Mucosa of gallbladder (tissue), 1 donor: ENCODE measurements at regions not wholly inside any gene's neighbourhood (a gene's known extent, or its start where the extent isn't known, plus 50 kb on each side); places are given as distances from the start of the nearest gene placed in this dataset.
"Not testable (repeated sequence)": the region's sequence is repeated elsewhere in the genome, so short reads cannot be mapped to it uniquely, and the experiment has no call there.

Experiments used
- DNase-seq: peaks from one replicate; pipeline ENCODE4 v3.0.0-alpha.2; 2020; ENCODE audit warnings: low spot score
- donor health status: DM: no; HTN: no; CAD: no.

GRCh38 chrX:102784550-102784949, 64.0 kb downstream of the GPRASP3 start:
- DNase-seq = no peak

DNA sequence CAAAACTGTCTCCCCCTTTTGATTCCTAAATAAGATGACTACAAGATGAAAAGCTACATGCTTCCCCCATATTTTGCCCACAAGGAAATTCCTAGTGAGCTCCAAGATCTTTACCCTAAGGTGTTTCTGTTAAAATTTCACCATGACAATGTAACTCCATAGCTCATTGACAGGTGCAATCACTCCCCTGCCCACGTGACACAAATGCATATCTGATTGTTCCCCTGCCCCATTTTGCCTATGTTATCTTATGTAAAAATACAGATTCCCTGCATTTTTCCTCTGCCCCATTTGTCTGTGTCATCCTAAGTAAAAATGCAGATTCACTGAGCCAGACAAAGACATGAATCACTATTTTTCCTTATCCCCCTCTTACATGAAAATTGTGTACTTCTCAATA, 66.7 kb downstream of the GPRASP3 start:
- no peak for DNase-seq

- DNase-seq = no peak
These were observed 87.8 kb downstream of the GPRASP3 start for GRCh38 chrX:102808336-102808735.

GRCh38 chrX:102818269-102818668, 97.7 kb downstream of the GPRASP3 start:
- DNase-seq = not testable (repeated sequence)

- DNase-seq = no peak
These were observed 104.4 kb upstream of the RAB40AL start for GRCh38 chrX:102832661-102833060.

DNA sequence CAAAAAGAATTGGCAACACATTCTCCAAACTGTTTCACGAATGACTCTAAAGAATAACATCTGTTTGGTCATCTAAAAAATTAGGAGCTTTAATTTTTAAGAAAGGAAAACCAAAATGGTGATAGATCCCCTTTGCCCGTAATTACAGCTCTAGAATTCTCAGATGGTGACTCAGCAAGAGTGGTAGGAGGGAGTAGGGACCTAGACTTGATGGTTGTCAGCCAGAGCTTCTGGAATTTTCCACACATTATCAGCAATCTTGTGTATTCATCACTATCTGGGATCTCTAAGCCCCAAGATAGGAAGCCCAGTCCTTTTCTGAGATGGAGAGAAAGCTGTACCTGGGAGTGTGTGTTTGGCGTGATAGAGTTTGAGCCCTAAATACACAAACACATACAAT, 103.9 kb upstream of the RAB40AL start:
- DNase-seq = no peak

GRCh38 chrX:102835504-102836146, 101.4 kb upstream of the RAB40AL start:
- no peak for DNase-seq

DNA sequence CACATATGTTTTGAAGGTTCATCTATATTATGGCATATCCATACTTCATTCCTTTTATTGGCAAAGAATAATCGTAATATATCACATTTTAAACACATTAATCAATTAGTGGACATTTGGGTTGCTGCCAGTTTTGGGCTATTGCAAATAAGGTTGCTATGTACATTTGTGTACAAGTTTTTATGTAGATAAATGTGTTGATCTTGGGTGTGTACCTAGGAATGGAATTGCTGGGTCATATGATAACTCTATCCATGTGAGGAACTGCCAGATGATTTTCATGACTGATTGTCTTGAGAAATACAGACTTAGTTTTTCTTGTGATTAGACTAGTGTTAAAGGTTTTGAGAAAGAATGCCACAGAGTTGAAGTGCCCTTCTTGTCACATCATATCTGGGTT, 99.2 kb upstream of the RAB40AL start:
- DNase-seq = no peak

DNA sequence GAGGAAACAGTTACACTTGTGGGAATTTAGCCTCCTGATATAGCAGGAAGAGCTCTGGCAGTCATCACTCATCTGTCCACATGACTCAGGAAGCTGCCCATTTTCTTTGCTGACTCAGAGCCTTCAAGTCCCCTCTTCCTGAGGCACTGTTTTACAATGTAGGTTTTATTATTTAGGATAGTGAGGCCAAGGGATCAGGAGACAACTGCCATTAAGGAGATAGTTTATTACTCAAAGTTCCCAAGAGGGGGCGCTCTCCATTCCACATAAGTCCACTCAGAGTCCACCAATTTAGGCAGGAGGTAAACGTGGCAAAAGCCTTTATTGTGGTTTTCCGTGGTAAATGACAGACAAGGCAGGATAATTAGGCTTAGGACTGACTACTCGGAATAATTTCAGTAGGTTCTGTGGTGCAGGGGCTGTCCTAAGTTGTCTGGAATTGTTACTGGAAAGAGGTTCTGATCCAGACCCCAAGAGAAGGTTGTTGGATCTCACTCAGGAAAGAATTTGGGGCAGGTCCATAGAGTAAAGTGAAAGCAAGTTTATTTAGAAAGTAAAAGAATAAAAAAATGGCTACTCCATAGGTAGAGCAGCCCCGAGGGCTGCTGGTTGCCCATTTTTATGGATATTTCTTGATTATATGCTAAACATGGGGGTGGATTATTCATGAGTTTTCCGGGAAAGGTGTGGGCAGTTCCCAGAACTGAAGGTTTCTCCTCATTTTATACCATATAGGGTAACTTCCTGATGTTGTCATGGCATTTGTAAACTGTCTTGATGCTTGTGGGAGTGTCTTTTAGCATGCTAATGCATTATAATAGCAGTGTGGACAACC, 96.0 kb upstream of the RAB40AL start:
- DNase-seq = no peak

DNA sequence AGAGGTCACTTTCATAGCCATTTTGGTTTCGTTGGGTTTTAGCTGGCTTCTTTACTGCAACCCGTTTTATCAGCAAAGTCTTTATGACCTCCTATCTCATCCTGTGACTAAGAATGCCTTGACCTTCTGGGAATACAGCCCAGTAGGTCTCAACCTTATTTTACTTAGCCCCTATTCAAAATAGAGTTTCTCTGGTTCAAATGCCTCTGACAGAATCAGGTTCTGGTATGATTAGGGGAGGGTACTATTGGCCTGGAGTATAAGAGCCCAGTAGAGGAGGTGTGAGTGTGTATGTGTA, 95.4 kb upstream of the RAB40AL start:
- DNase-seq = no peak

- no peak for DNase-seq
These were observed 92.1 kb upstream of the RAB40AL start for GRCh38 chrX:102845020-102845419.

DNA sequence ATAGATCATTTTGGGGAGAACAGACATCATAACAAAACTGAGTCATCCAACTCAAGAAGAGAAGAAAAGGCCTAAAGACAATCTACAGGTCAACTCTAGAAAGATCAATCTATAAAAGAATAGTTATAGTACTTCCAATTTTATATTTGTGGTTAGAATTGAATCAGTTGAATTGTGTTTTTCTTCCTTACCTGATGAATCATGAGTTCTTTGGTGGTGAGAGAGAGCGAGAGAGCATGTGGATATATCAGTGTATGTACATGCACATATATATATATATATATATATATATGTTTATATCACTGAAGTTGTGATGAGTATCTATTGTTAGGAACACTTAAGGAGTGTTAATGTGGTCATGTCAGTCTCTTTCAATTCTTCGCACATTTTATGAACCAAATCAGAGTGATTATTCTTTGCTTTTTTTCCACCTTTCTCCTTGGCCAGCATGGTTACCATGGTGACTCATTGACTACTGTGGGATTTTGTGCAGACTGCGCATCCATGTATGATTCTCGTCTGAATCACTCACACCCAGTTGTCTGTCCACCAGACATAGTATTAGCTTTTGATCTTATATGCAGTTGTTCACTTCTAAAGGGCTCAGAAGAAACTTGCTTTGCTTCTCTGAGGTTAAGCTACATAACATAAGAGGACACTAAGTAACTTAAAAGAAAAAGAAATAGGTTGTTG, 90.4 kb upstream of the RAB40AL start:
- DNase-seq = no peak

DNA sequence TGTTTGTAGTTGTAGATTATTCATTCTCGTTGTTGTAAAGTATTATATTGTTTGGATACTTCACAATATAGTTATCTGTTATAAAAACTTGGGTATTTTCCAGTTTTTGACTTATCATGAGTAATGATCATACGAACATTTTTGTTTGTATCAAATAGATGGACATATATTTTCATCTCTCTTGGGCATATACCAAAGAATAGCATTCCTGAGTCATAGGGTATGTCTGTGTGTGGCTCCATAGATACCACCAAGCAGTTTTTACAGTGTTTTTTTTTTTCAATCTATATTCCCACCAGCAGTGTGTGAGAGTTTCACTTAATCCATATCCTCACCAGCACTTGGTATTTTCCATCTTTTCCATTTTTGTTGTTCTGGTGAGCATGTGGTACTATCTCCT, 89.7 kb upstream of the RAB40AL start:
- DNase-seq = no peak

- no peak for DNase-seq
These were observed 87.7 kb upstream of the RAB40AL start for GRCh38 chrX:102849396-102849795.

- not testable (repeated sequence) for DNase-seq
These were observed 78.1 kb upstream of the RAB40AL start for GRCh38 chrX:102858826-102859549.

DNA sequence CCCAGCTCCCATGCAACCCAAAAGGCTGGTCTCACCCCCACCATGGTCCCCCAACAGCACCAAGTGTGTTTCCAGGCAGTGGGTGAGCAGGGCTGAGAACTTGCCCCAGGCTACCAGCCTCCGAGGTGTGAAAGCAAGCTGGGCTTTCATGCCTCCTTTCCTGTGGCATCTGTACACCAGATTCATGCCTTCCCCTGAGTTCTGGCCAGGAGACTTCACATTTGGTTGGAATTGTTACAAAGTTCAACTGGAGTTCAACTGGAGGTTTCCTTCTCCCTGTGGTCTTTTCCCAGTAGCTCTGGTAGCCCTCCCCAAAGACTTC, 77.6 kb upstream of the RAB40AL start:
- DNase-seq = no peak

DNA sequence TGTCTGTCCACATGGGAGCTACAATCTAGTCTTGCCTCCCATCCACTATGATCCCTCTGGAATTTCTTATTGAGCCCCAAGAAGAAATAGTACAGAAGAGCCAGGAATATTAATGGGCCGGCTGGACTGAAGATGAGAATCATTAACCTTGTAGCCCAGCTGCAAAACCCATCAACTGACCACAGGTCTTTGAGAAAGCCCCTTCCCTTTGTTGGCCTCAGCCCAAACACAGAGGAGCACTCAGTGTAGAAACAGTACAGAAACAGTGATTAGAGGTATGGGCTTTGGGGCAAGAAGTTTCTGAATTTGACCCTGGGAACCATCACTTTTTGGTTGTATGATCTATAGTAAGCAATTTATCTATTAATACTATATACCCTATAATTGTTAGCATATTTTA, 76.8 kb upstream of the RAB40AL start:
- no peak for DNase-seq

GRCh38 chrX:102863735-102864134, 73.3 kb upstream of the RAB40AL start:
- peak; percentile 87 for DNase-seq

- DNase-seq = no peak
These were observed 70.0 kb upstream of the RAB40AL start for GRCh38 chrX:102866981-102867656.

GRCh38 chrX:102883491-102883890, 53.6 kb upstream of the RAB40AL start:
- no peak for DNase-seq
